GM21717 (cell line): ENCODE measurements at regions not wholly inside any gene's neighbourhood (a gene's known extent, or its start where the extent isn't known, plus 50 kb on each side); places are given as distances from the start of the nearest gene placed in this dataset.

Source experiments
- ATAC-seq: cut with Tn5 transposase; IDR thresholded peaks from one replicate; pipeline ENCODE4 v1.9.1; 2021; ENCODE audit warnings: mild to moderate bottlenecking, moderate library complexity; ENCODE audit not compliant: unreplicated experiment

DNA sequence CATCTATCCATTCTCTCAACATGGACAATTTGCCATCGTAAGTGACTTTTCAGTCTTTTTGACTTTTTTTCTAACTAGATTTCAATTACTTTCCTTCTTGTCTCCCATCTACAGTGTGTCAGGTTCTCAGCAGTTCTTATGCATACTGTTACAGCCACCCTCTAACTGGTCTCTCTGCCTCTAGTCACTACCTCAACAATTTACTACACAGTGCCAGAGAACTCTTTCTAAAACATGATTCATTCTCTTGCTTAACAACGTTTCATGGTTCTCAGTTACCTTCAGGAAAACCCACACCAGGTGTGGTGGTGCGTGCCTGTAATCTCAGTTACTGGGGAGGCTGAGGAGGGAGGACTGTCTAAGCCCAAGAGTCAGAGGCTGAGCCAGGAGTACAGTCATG, 95.4 kb downstream of the DIPK2A start:
- no peak for ATAC-seq

DNA sequence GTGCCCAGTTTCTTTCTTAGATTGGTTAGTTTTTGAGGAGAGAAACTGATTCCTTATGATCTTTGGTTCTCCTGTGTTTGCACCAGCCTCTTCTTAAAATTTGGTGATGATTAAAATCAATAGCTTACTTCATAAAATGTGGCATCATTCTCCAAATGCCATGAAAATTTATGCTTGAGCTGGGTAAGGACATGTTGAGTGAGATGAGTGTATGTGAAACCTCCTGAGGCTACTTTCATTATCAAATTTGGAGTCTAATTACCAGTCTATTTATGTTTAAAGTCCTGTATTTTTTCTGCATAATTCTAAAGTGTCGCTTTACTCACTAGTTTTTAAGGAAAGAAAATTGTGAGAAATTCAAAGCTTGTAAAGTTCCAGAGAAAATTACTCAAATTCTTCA, 102.1 kb downstream of the DIPK2A start:
- ATAC-seq = no peak

- no peak for ATAC-seq
Observed at GRCh38 chr3:144079634-144080033, 108.0 kb downstream of the DIPK2A start.

GRCh38 chr3:144084929-144085328, 113.3 kb downstream of the DIPK2A start:
- no peak for ATAC-seq

- no peak for ATAC-seq
Observed at GRCh38 chr3:144085964-144086363, 114.3 kb downstream of the DIPK2A start.

GRCh38 chr3:144096016-144096415, 124.4 kb downstream of the DIPK2A start:
- ATAC-seq = no peak

GRCh38 chr3:144097163-144097562, 125.5 kb downstream of the DIPK2A start:
- ATAC-seq = no peak

GRCh38 chr3:144098691-144099090, 127.1 kb downstream of the DIPK2A start:
- ATAC-seq = no peak

DNA sequence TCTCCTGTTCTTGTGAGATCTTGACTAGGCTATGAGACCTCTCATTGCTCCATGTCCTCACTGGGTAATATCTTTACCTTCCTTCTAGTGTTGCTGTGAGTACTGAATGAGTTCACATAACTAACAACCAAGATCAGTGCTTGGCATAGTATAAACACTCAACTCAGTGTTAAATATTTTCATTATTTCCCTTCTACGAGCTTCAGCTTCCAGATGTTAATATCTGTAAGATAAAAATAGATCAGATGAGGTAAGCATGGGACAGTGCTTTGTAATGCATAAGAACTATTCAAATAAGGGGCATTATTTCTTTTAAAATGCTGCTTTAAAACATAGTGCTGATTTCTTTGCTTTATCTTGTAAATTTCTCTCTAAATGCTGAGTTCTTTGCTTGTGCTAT, 130.8 kb downstream of the DIPK2A start:
- ATAC-seq = no peak

DNA sequence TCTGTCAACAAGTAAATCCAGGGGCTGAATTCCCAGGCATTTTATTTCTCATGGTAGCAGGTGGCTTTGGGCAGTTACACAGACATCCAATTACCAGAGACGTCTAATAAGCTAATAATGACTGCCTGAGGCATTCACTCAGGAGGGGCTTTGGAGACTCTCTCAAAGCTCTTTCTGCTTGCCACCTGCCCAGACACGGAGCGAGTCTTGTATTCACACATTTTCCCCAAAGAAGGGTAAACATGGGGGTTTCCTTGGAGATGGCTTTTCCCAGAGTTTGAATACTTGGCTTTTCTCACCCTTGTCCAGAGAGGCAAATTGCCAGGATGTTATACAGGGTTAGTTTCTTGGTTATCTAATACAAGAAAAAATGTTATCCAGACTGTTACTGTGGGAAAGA, 132.6 kb downstream of the DIPK2A start:
- ATAC-seq = no peak

- ATAC-seq = no peak
Observed at GRCh38 chr3:144104679-144105078, 133.1 kb downstream of the DIPK2A start.

DNA sequence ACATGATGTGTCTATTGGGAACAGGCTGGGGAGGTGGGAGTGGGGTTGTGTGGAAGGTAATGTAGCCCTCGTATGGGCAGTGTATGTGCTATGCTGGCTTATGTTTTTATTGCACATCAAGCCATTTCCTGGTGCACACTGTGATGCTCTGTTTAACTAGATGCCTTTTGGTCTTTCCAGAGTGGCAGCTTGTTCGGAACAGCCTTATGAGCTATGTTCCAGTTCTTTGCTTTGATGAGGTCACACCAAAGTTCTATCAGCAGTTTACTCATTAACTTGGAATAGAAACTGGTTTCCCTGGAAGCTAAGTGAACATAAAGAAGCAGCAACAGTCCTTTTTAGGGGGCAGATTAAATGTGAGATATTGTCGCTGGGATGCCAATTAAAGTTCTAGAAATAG, 133.9 kb downstream of the DIPK2A start:
- ATAC-seq = no peak

DNA sequence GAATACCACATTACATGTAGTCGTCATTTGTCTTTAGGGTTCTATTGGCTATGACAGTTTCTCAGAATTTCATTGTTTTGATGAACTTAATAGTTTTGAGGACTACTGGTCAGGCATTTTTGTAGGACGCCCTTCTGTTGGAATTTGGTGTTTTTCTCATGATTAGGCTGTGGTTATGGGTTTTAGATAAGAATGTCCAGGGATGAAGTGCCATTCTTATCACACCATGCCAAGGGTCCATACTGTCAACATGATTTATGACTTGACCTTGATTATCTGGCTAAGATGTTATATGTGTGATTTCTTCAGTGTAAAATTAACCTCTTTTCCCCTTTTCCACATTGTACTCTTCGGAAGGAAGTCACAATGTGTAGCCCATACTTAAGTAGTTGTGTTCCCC, 135.3 kb downstream of the DIPK2A start:
- no peak for ATAC-seq

DNA sequence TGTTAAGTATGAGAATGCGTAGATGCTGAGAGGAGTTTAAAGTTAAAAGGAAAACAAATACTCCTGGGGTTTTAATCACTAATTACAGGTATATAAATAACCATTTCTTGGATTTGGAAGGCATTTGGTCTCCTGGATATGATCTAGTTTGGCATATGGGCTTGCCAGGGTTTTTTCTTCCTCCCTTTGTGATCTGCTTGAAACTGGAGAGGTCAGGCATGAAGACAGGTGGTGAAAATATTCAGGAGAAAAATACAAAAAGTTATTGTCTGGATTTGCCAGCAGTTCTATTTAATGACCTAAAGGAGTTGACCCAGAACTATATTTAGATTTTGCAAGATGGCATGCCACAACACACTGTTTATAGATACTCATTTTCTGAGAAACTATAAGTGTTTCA, 136.3 kb downstream of the DIPK2A start:
- ATAC-seq = no peak

- peak; percentile 99 for ATAC-seq
Observed at GRCh38 chr3:144109944-144110343, 138.3 kb downstream of the DIPK2A start.

DNA sequence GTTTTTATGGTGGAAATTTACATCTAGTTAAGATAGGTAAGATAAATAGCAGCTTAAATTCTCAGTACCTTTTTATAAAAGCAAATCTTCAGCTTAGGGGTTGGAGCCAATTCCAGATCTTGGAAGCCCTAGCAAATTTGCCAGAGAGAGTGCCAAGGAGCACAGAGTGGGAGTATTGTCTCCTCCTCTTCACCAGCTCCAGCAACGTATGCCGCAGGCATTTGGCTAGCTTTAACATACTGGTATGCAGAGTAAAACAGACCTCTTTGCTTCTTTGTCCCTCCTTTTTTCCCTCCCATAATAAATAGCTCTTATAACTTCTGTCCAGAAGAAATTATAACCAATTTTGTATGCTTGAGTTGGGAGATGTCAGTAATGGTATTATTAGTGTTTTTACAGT, 140.4 kb downstream of the DIPK2A start:
- no peak for ATAC-seq

DNA sequence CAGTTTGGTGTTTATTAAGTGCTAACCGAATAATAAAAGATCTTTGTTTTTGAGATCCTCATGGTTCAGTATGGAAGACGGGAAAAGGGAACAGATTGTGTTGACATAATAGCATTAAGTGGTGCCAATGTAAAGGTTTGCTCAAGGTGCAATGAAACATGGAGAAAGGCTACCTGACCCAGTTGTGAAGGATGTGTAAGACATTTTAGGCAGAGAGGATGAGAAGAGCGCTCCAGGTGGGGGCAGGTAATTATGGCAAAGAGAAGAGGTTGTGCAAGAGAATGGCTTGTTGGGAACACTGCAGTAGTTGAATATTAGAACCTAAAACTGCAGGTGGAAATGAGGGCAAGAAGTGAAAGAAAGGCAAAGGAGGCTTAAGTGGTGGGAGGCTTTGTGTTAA, 140.8 kb downstream of the DIPK2A start:
- no peak for ATAC-seq

GRCh38 chr3:144114767-144115166, 143.1 kb downstream of the DIPK2A start:
- ATAC-seq = no peak

- ATAC-seq = no peak
Observed at GRCh38 chr3:144119633-144120032, 148.0 kb downstream of the DIPK2A start.

DNA sequence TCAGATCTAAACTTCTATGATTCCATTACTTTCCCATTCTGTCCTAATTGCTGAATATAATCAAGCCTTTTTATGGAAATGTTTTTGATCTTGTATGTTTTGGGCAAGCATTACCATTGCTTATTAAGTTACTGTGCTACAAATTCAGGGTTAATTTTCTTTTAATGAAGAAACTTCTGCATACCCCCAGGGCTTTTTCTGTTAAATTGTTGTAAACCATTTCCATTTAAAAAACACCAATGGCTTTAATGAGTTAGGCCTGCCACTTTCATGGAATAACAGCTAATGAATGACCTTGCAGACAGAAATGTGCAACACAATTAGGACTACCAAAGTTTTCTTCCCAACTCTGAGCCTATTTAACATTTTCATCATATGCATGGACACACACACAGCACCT, 150.0 kb downstream of the DIPK2A start:
- ATAC-seq = no peak

DNA sequence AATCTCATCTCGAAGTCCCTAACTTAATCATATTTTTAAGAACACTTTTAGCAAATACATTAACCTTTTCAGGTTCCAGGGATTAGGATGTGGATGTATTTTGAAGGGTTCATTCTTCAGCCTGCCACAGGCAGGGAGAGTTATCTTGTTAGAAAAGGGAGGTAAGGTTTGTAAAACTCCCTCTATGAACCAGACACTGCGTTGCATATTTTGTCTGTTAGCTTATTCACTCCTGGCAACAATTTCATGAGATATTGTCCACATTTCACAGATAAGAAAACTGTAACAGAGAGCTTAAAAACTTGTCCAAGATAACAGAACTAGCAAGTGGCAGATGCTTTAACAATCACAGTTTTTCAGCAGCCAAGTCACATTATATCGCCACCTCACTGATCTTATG, 155.4 kb downstream of the DIPK2A start:
- no peak for ATAC-seq

- ATAC-seq = no peak
Observed at GRCh38 chr3:144127700-144128099, 156.1 kb downstream of the DIPK2A start.

- peak; percentile 99 for ATAC-seq
Observed at GRCh38 chr3:144128108-144128892, 156.7 kb downstream of the DIPK2A start.
